HFFc6 (cell line): ENCODE measurements at regions not wholly inside any gene's neighbourhood (a gene's known extent, or its start where the extent isn't known, plus 50 kb on each side); places are given as distances from the start of the nearest gene placed in this dataset.

Experiments used
- DNase-seq: peaks from one replicate; pipeline ENCODE4 v3.0.0-alpha.2; 2018
- H3K27ac Mint-ChIP-seq: 2 replicates; pipeline ENCODE4 v1.8.0; 2020; ENCODE audit warnings: mild to moderate bottlenecking, mixed read lengths
- H3K27me3 Mint-ChIP-seq: 2 replicates; pipeline ENCODE4 v1.8.0; 2021; ENCODE audit warnings: mild to moderate bottlenecking, moderate library complexity, mixed read lengths; ENCODE audit not compliant: insufficient read depth
- H3K36me3 Mint-ChIP-seq: 2 replicates; pipeline ENCODE4 v1.8.0; 2021; ENCODE audit warnings: low read depth, mixed read lengths
- H3K4me1 Mint-ChIP-seq: 2 replicates; pipeline ENCODE4 v1.8.0; 2020; ENCODE audit warnings: low read depth, mixed read lengths
- H3K4me3 Mint-ChIP-seq: 2 replicates; pipeline ENCODE4 v1.8.0; 2020; ENCODE audit warnings: mild to moderate bottlenecking, moderate library complexity, mixed read lengths
- H3K9me3 Mint-ChIP-seq: 2 replicates; pipeline ENCODE4 v1.8.0; 2020; ENCODE audit warnings: mild to moderate bottlenecking, mixed read lengths
- CTCF ChIP-seq: fragments of 200-600 bp; sonication (generic); IDR thresholded peaks from 2 replicates; pipeline ENCODE4 v1.5.0; 2021; ENCODE audit warnings: antibody characterized with exemption, mild to moderate bottlenecking

- no peak overlapping the region for H3K4me3 Mint-ChIP-seq
- no peak for DNase-seq
These were observed 57.6 kb upstream of the SLCO2A1 start for GRCh38 chr3:134087060-134087974.

GRCh38 chr3:134086616-134087015 lies 56.9 kb upstream of the SLCO2A1 start:
- no peaks in the 10 kb centered on the region; the same call in 1 of the 2 replicates for H3K9me3 Mint-ChIP-seq

More at GRCh38 chr3:134087060-134087974, 57.6 kb upstream of the SLCO2A1 start:
- H3K36me3 Mint-ChIP-seq: peaks cover 4% of the 10 kb centered on the region; the same call in 1 of the 2 replicates
- H3K4me1 Mint-ChIP-seq: peaks cover 27% of the 10 kb centered on the region
- TF ChIP-seq CTCF: no peak
- no peaks in the 10 kb centered on the region; the same call in 1 of the 2 replicates for H3K9me3 Mint-ChIP-seq
- no peaks in the 10 kb centered on the region for H3K27me3 Mint-ChIP-seq
- H3K27ac Mint-ChIP-seq: no peak overlapping the region

GRCh38 chr3:134085034-134085775 lies 55.5 kb upstream of the SLCO2A1 start:
- no peak for DNase-seq
- no peak overlapping the region for H3K27ac Mint-ChIP-seq

More at GRCh38 chr3:134086616-134087015, 56.9 kb upstream of the SLCO2A1 start:
- no peak overlapping the region for H3K4me3 Mint-ChIP-seq
- H3K27me3 Mint-ChIP-seq: no peaks in the 10 kb centered on the region
- TF ChIP-seq CTCF: no peak
- no peak for DNase-seq
- H3K4me1 Mint-ChIP-seq: peaks cover 21% of the 10 kb centered on the region; the same call in 1 of the 2 replicates
- no peak overlapping the region for H3K27ac Mint-ChIP-seq
- peaks cover 4% of the 10 kb centered on the region; the same call in 1 of the 2 replicates for H3K36me3 Mint-ChIP-seq

GRCh38 chr3:134084242-134084950 lies 54.7 kb upstream of the SLCO2A1 start:
- Mint-ChIP-seq H3K27ac (no peak overlapping the region), H3K4me3 (no peak overlapping the region), H3K36me3 (peaks cover 4% of the 10 kb centered on the region; the same call in 1 of the 2 replicates), H3K4me1 (peaks cover 15% of the 10 kb centered on the region; the same call in 1 of the 2 replicates), H3K9me3 (peaks cover 14% of the 10 kb centered on the region), H3K27me3 (no peaks in the 10 kb centered on the region)
- no peak for TF ChIP-seq CTCF
- DNase-seq: no peak

More at GRCh38 chr3:134085034-134085775, 55.5 kb upstream of the SLCO2A1 start:
- Mint-ChIP-seq H3K4me1 (peaks cover 17% of the 10 kb centered on the region; the same call in 1 of the 2 replicates), H3K9me3 (peaks cover 9% of the 10 kb centered on the region), H3K36me3 (peaks cover 4% of the 10 kb centered on the region; the same call in 1 of the 2 replicates), H3K27me3 (no peaks in the 10 kb centered on the region), H3K4me3 (no peak overlapping the region)
- no peak for TF ChIP-seq CTCF
